ENCODE measurements at regions not wholly inside any gene's neighbourhood (a gene's known extent, or its start where the extent isn't known, plus 50 kb on each side); places are given as distances from the start of the nearest gene placed in this dataset.

GRCh38 chr9:23254404-23255184 lies 571.4 kb downstream of the ELAVL2 start:
- TF ChIP-seq CTCF (IDR thresholded peaks at IDR 0.05), result no peak
- no peak for TF ChIP-seq ZFX (IDR thresholded peaks at IDR 0.05; ENCODE audit: borderline replicate concordance)
